ENCODE measurements at regions not wholly inside any gene's neighbourhood (a gene's known extent, or its start where the extent isn't known, plus 50 kb on each side); places are given as distances from the start of the nearest gene placed in this dataset.

- TF ChIP-seq Cebpa-rat (IDR thresholded peaks at IDR 0.05): no peak
- Histone ChIP-seq H3K36me3 (no peaks in the 10 kb centered on the region), H3K9me3 (no peaks in the 10 kb centered on the region), H3K27ac (no peak overlapping the region), H3K9ac (no peak overlapping the region), H4K20me1 (no peaks in the 10 kb centered on the region), H3K4me1 (no peaks in the 10 kb centered on the region), H3K27me3 (no peaks in the 10 kb centered on the region), H3K4me2 (no peak overlapping the region), H3K4me3 (no peak overlapping the region)
These were observed 201.5 kb downstream of the SMAD2 start for GRCh38 chr18:47728921-47729320.

- no peak overlapping the region for H3K27ac ChIP-seq
- no peaks in the 10 kb centered on the region for H3K4me1 ChIP-seq
- H3K27me3 ChIP-seq: no peaks in the 10 kb centered on the region
- no peak overlapping the region for H3K4me3 ChIP-seq
- H3K9ac ChIP-seq: no peak overlapping the region
- H4K20me1 ChIP-seq: no peaks in the 10 kb centered on the region
- H3K36me3 ChIP-seq: no peaks in the 10 kb centered on the region
- no peaks in the 10 kb centered on the region for H3K9me3 ChIP-seq
- H3K4me2 ChIP-seq: no peak overlapping the region
- no peak for TF ChIP-seq Cebpa-rat (IDR thresholded peaks at IDR 0.05)
These were observed 203.1 kb downstream of the SMAD2 start for GRCh38 chr18:47727409-47727808.

DNA sequence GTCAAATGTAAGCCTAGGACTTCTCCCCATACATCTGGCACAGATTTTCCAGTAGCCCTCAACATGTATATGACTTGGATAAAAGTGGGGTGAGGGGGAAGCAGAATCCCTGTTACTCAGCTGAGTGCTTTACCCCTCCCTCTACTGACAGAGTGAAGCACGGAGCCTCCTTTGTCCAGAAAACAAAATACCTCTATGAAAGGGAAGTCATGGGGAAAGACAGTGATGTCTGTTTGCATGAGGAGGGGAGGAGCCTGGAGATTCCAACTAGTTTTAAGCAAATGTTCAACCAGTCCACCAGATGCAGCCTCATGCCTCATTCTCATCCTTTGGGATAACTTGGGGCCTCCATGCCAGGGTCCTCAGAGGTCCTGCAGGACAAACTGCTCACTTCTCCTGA lies 203.9 kb downstream of the SMAD2 start:
- Histone ChIP-seq H3K4me3 (no peak overlapping the region), H3K27ac (no peak overlapping the region), H4K20me1 (no peaks in the 10 kb centered on the region), H3K4me2 (no peak overlapping the region), H3K4me1 (no peaks in the 10 kb centered on the region), H3K36me3 (no peaks in the 10 kb centered on the region), H3K9me3 (no peaks in the 10 kb centered on the region), H3K27me3 (no peaks in the 10 kb centered on the region), H3K9ac (no peak overlapping the region)
- no peak for TF ChIP-seq Cebpa-rat (IDR thresholded peaks at IDR 0.05)

DNA sequence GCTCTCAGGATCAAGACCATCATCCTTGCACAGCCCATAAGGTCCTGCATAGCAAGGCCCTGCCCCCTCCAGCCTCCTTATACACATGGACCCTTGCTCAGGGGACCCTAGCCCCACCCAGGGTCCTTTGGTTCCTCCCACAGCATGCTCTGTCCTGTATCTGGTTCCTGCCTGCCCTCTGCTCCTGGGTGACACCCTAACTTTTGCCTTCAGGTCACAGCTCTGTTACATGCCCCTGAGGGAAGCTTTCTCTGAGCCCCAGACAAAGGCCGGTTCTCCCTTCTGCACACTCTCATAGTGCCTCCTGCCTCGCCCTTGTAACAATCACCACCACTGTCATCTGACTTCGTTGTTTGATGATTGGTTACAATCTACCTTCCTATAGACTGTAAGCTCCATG lies 204.8 kb downstream of the SMAD2 start:
- no peaks in the 10 kb centered on the region for H3K4me1 ChIP-seq
- no peak overlapping the region for H3K4me3 ChIP-seq
- H3K27me3 ChIP-seq: no peaks in the 10 kb centered on the region
- H3K36me3 ChIP-seq: no peaks in the 10 kb centered on the region
- H3K9ac ChIP-seq: no peak overlapping the region
- H3K4me2 ChIP-seq: no peak overlapping the region
- H3K27ac ChIP-seq: no peak overlapping the region
- H3K9me3 ChIP-seq: no peaks in the 10 kb centered on the region
- no peaks in the 10 kb centered on the region for H4K20me1 ChIP-seq
- TF ChIP-seq Cebpa-rat (IDR thresholded peaks at IDR 0.05): no peak

DNA sequence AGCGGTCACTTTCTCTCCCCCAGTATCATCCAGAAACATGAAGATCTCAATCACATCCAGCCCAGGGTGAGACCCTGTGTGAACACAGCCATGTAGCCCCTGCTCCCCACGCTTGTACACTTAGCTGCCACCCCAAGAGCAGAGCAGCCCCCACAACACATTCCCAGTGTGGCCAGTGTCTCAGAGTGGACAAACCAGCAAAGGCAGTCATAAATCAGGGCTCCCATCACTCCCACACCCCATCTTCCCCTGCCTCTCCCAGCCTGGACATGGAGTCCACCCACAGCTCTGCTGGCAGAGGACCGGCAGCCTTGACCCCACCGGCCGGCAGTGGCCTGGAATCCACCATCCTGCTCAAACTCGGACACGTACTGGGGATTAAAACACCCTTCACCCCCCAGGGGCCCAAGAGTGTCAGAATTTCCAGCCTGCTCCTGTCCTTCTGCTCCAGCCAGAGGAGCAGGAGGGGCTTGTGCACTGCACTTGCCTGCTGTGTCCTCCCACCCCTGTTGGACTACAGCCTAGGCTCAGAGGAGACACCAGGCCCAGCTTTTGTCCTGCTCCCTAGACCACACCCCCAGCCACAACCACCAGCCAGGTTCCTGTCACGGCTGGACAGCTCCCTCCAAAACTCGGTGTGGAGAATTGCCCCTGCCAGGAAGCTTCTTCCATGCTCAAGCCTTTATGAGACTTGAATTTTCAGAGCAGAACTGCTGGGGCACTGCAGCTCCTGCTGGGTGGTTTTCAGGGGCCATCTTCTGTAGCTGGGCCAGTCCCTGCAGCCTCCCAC lies 206.1 kb downstream of the SMAD2 start:
- Histone ChIP-seq H3K4me1 (no peaks in the 10 kb centered on the region), H3K27me3 (no peaks in the 10 kb centered on the region), H3K9ac (no peak overlapping the region)

DNA sequence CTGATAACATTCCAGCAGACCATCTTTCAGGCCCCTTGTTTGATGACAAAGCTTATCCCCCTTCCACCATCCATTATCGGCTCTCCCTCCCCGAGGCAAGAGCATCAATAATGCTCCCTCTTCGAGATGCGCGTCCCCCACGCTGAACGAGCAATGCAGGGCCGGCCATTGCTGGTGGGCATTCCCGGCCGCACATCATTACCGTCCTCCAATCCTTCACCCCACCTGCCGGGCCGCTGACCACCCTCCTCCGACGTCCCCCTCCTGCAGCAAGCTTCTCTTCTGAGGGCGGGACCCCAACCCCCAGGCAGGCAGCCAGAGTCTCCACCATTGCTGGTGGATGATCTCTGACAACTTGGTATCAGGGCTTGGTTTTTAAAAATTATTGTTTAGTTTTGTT lies 208.6 kb downstream of the SMAD2 start:
- TF ChIP-seq Cebpa-rat (IDR thresholded peaks at IDR 0.05): no peak
- no peak overlapping the region for H3K4me3 ChIP-seq
- H3K4me2 ChIP-seq: no peak overlapping the region
- no peaks in the 10 kb centered on the region for H3K36me3 ChIP-seq
- H3K4me1 ChIP-seq: no peaks in the 10 kb centered on the region
- H3K27ac ChIP-seq: no peak overlapping the region
- no peak overlapping the region for H3K9ac ChIP-seq
- no peaks in the 10 kb centered on the region for H3K27me3 ChIP-seq
- H3K9me3 ChIP-seq: no peaks in the 10 kb centered on the region
- H4K20me1 ChIP-seq: no peaks in the 10 kb centered on the region

More for the DNA sequence above, 206.1 kb downstream of the SMAD2 start:
- no peaks in the 10 kb centered on the region for H3K36me3 ChIP-seq
- H3K4me3 ChIP-seq: no peak overlapping the region
- no peaks in the 10 kb centered on the region for H3K9me3 ChIP-seq
- H4K20me1 ChIP-seq: no peaks in the 10 kb centered on the region
- no peak overlapping the region for H3K4me2 ChIP-seq
- H3K27ac ChIP-seq: no peak overlapping the region
- TF ChIP-seq Cebpa-rat (IDR thresholded peaks at IDR 0.05): no peak

- no peak overlapping the region for H3K4me2 ChIP-seq
- H3K36me3 ChIP-seq: no peaks in the 10 kb centered on the region
- no peak for TF ChIP-seq Cebpa-rat (IDR thresholded peaks at IDR 0.05)
- no peaks in the 10 kb centered on the region for H3K9me3 ChIP-seq
- no peak overlapping the region for H3K4me3 ChIP-seq
- H4K20me1 ChIP-seq: no peaks in the 10 kb centered on the region
- no peaks in the 10 kb centered on the region for H3K27me3 ChIP-seq
- H3K9ac ChIP-seq: no peak overlapping the region
- H3K27ac ChIP-seq: no peak overlapping the region
- H3K4me1 ChIP-seq: no peaks in the 10 kb centered on the region
These were observed 209.7 kb downstream of the SMAD2 start for GRCh38 chr18:47720741-47721140.

- H3K27me3 ChIP-seq: no peaks in the 10 kb centered on the region
- H3K27ac ChIP-seq: no peak overlapping the region
- H3K4me2 ChIP-seq: no peak overlapping the region
- TF ChIP-seq Cebpa-rat (IDR thresholded peaks at IDR 0.05): no peak
- H4K20me1 ChIP-seq: no peaks in the 10 kb centered on the region
- no peak overlapping the region for H3K4me3 ChIP-seq
- no peaks in the 10 kb centered on the region for H3K36me3 ChIP-seq
- H3K9ac ChIP-seq: no peak overlapping the region
- no peaks in the 10 kb centered on the region for H3K9me3 ChIP-seq
- no peaks in the 10 kb centered on the region for H3K4me1 ChIP-seq
These were observed 211.2 kb downstream of the SMAD2 start for GRCh38 chr18:47719096-47719780.

- H3K27ac ChIP-seq: no peak overlapping the region
- no peaks in the 10 kb centered on the region for H4K20me1 ChIP-seq
- no peak for TF ChIP-seq Cebpa-rat (IDR thresholded peaks at IDR 0.05)
- no peak overlapping the region for H3K9ac ChIP-seq
- no peak overlapping the region for H3K4me3 ChIP-seq
- no peaks in the 10 kb centered on the region for H3K4me1 ChIP-seq
- H3K4me2 ChIP-seq: no peak overlapping the region
- no peaks in the 10 kb centered on the region for H3K27me3 ChIP-seq
- H3K36me3 ChIP-seq: no peaks in the 10 kb centered on the region
- H3K9me3 ChIP-seq: no peaks in the 10 kb centered on the region
These were observed 211.8 kb downstream of the SMAD2 start for GRCh38 chr18:47718646-47719045.

- Histone ChIP-seq H3K27ac (no peak overlapping the region), H3K4me2 (no peak overlapping the region), H3K9ac (no peak overlapping the region), H3K9me3 (no peaks in the 10 kb centered on the region), H3K27me3 (no peaks in the 10 kb centered on the region), H3K4me1 (no peaks in the 10 kb centered on the region), H3K36me3 (no peaks in the 10 kb centered on the region), H3K4me3 (no peak overlapping the region), H4K20me1 (no peaks in the 10 kb centered on the region)
- TF ChIP-seq Cebpa-rat (IDR thresholded peaks at IDR 0.05): no peak
These were observed 213.2 kb downstream of the SMAD2 start for GRCh38 chr18:47717257-47717656.
